Ureter (tissue), 1 donor: ENCODE measurements at regions not wholly inside any gene's neighbourhood (a gene's known extent, or its start where the extent isn't known, plus 50 kb on each side); places are given as distances from the start of the nearest gene placed in this dataset.

Experiments
- DNase-seq: peaks from one replicate; pipeline ENCODE4 v3.0.0-alpha.2; 2020; ENCODE audit warnings: low spot score
- donor health status: DM: yes; HTN: yes; CAD: no.

GRCh38 chr2:15718944-15719323, 127.3 kb downstream of the DDX1 start:
- DNase-seq = no peak

- DNase-seq = no peak
These were observed 128.1 kb downstream of the DDX1 start for GRCh38 chr2:15719566-15720313.

DNA sequence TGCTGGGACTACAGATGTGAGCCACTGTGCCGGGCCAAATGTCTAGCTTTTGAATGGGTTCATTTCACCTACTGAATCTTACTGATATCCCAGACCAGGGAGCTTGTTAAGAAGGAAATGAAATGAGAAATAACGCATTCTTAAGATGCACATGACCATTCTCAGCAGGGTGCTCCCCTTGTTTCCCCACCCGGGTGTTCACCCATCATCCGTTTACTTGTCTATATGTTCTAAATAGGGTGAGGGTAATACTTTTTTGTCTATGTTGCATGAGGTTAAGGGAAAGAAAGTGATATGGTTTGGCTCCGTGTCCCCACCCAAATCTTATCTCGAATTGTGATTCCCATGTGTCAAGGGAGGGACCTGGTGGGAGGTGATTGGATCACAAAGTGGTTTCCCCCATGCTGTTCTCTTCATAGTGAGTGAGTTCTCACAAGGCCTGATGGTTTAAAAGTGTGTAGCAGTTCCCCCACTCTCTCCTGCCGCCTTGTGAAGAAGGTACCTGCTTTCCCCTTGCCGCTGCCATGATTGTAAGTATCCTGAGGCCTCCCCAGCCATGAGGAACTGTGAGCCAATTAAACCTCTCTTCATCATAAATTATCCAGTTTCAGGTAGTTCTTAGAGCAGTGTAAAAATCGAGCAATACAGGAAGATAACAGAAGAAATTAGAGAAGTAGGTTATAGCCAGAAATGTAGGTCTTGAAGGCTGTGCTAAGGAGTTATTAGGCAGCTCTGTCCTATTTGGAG, 129.1 kb downstream of the DDX1 start:
- DNase-seq = no peak

GRCh38 chr2:15721411-15722067, 129.9 kb downstream of the DDX1 start:
- no peak for DNase-seq

- no peak for DNase-seq
These were observed 131.3 kb downstream of the DDX1 start for GRCh38 chr2:15722980-15723379.

DNA sequence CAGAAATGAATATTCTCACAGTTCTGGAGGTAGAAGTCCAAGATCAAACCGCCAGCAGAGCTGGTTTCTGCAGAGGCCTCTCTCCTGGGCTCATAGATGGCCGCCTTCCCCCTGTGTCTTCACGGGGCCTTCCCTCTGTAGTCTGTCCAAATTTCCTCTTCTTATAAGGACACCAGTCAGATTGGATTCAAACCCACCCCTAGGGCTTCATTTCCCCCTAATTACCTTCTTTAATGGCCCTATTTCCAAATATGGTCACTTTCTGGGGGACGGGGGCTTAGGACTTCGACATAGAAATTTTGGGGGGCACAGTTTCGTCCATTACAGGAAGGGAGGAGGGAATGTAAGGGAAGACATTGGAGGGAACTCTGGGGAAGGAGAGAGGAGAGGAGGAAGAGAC, 132.6 kb downstream of the DDX1 start:
- DNase-seq = no peak

GRCh38 chr2:15725101-15725781, 133.6 kb downstream of the DDX1 start:
- DNase-seq = no peak

- no peak for DNase-seq
These were observed 134.1 kb downstream of the DDX1 start for GRCh38 chr2:15725782-15726112.

- DNase-seq = no peak
These were observed 134.8 kb downstream of the DDX1 start for GRCh38 chr2:15726321-15727057.

GRCh38 chr2:15727396-15728244, 136.0 kb downstream of the DDX1 start:
- no peak for DNase-seq

DNA sequence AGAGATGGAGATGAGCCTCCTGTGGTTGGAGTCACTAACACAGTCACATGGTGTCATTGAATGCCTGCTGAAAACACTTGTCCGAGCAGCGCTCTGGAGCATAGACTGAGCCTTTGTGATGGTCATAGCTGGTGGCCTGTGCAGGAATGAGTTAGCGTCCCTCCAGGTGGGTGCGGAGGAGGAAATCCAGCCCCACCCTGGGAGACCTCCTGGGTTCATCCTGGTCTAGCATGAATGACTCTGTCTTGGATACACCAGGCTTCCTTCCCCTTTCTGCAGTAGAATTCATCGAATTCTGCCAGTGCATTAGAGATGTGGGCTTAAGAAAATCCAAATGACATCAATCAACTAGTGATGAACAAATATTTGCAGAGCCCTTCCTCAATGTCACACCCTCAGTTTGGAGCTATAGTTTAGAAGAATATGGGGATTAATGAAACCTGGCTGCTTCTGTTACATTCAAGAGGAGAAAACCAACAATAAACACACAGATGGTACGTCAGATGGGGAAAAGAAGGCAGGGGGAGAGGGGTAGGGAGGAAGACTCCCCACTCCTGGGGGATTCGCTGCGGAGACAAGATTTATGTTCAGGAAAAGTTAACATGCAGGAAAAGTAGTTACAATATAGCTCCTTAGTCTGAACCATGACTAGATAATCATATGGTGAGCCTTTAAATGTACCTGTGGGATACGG, 136.7 kb downstream of the DDX1 start:
- no peak for DNase-seq

DNA sequence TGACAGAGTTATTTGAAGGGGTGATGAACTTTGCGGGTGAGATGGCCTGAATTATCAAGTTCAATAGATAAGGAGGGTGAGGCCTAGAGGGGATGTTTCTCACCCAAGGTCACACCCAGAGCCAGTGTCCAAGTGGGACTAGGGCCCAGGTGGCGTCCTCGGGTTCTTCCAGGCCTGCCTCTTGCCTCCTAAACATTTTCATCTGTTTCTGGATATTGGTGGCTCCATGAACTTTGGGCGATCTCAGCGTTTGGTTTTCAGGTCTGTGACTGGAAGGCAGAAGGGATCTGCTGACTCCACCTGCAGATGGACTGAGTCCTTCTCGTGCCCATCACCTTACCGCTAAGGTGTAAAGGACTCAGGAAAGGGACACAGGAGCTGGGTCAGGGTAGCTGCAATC, 137.3 kb downstream of the DDX1 start:
- no peak for DNase-seq

GRCh38 chr2:15729709-15730544, 138.3 kb downstream of the DDX1 start:
- DNase-seq = no peak

DNA sequence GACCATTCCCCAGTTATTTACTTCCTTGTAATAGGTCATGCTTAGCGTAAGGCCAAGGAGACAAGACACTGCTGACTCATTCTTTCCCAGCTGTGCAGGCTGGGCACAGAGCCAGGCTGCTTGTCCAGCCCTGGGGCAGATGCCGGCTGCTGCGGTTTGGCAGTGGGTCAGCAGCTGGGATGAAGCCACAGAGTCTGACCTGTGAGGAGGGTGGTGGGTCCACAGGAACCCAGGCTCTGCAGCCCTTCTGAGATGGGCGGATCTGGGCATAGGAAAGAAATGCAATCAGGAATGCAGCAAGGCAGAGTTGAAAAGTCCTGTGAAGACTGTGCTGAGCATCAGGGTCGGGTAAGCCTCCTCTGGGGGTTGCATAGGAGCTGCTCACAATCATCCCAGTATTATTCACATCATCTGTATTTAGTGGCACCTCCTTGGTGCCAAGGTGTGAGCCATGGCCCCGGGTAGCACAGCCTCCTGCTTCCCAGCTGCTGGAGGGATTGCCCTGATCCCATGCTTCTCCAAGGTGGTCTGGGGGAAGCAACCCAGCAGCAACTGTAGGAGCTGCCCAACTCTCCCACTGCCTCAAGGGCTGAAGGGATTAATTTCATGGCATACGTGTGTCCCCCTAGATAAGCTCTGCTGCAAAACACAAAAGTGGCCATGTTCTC, 139.0 kb downstream of the DDX1 start:
- DNase-seq = peak; percentile 93

DNA sequence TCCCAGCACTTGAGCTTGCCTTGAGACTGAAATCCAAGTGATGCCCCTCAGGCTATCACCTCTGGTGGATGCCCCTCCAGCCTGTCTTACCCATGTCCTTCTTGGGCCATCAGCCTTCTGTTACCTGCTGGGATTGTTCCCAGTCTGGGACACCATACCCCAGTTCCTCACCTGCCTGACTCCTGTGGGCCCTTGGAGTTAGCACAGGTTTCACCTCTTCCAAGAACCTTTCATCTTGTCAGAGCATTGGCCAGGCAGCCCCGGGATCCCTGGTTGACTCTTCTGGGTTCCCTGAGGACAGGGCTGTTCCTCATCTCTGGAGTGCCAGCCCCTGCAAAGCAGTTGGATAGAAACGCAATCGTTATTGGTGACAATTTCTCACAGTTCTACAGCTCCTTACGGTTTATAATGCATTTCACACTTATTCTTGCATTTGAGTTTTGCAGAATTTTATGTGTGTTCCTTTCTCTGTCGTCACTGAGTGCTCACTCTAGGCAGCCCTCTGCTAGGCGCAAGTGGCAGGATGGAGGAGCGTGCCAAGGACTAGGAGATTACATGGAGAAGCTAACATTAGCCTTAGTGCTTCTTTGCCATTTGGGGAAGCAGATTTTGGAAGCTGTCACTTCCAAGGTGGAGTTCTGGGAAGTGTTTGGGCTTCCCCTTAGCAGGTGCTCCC, 139.7 kb downstream of the DDX1 start:
- DNase-seq = no peak

GRCh38 chr2:15731889-15732271, 140.2 kb downstream of the DDX1 start:
- DNase-seq = no peak

- DNase-seq = no peak
These were observed 140.8 kb downstream of the DDX1 start for GRCh38 chr2:15732341-15733077.
